Neural progenitor cell (in vitro differentiated cells): ENCODE measurements at regions not wholly inside any gene's neighbourhood (a gene's known extent, or its start where the extent isn't known, plus 50 kb on each side); places are given as distances from the start of the nearest gene placed in this dataset.

Experiments
- DNase-seq: peaks from one replicate; pipeline ENCODE4 v3.0.0-alpha.2; 2016; ENCODE audit warnings: low spot score
- H2AFZ ChIP-seq: fragments of 200-600 bp; sonication (generic); replicated peaks from 2 replicates; pipeline ENCODE4 v1.6.1; 2016; ENCODE audit warnings: antibody characterized with exemption
- H3F3A ChIP-seq: fragments of 200-600 bp; sonication (generic); 2 replicates; pipeline ENCODE4 v1.6.1; 2016; ENCODE audit warnings: antibody characterized with exemption, low read depth
- H3K27ac ChIP-seq: fragments of 200-600 bp; sonication (generic); 2 replicates; pipeline ENCODE4 v1.5.1; 2016; ENCODE audit warnings: mild to moderate bottlenecking
- H3K27me3 ChIP-seq: fragments of 200-600 bp; sonication (generic); 2 replicates; pipeline ENCODE4 v1.6.1; 2016; ENCODE audit warnings: mild to moderate bottlenecking, moderate library complexity
- H3K36me3 ChIP-seq: fragments of 200-600 bp; sonication (generic); 2 replicates; pipeline ENCODE4 v1.5.1; 2016
- H3K4me1 ChIP-seq: fragments of 200-600 bp; sonication (generic); 2 replicates; pipeline ENCODE4 v1.6.1; 2016; ENCODE audit warnings: mixed run types
- H3K4me2 ChIP-seq: fragments of 200-600 bp; sonication (generic); 2 replicates; pipeline ENCODE4 v1.6.1; 2016
- H3K4me3 ChIP-seq: fragments of 200-600 bp; sonication (generic); 2 replicates; pipeline ENCODE4 v1.5.1; 2016
- H3K79me2 ChIP-seq: fragments of 200-600 bp; sonication (generic); 2 replicates; pipeline ENCODE4 v1.6.1; 2016; ENCODE audit warnings: low read depth
- H3K9ac ChIP-seq: fragments of 200-600 bp; sonication (generic); 2 replicates; pipeline ENCODE4 v1.6.1; 2016
- H3K9me3 ChIP-seq: fragments of 200-600 bp; sonication (generic); 2 replicates; pipeline ENCODE4 v1.5.1; 2016; ENCODE audit warnings: low read depth
- H4K20me1 ChIP-seq: fragments of 200-600 bp; sonication (generic); 2 replicates; pipeline ENCODE4 v1.6.1; 2016; ENCODE audit warnings: low read depth
- H3K27ac Mint-ChIP-seq: 3 replicates; pipeline ENCODE4 v1.8.0; 2021; ENCODE audit warnings: mixed read lengths
- H3K27me3 Mint-ChIP-seq: 2 replicates; pipeline ENCODE4 v1.8.0; 2022; ENCODE audit warnings: low read depth, mild to moderate bottlenecking, inconsistent platforms, moderate library complexity, mixed read lengths; ENCODE audit not compliant: insufficient read depth
- H3K36me3 Mint-ChIP-seq: 3 replicates; pipeline ENCODE4 v1.8.0; 2021; ENCODE audit warnings: mixed read lengths
- H3K4me1 Mint-ChIP-seq: 3 replicates; pipeline ENCODE4 v1.8.0; 2021; ENCODE audit warnings: mixed read lengths
- H3K4me3 Mint-ChIP-seq: 3 replicates; pipeline ENCODE4 v1.8.0; 2021; ENCODE audit warnings: mild to moderate bottlenecking, moderate library complexity, mixed read lengths
- H3K9me3 Mint-ChIP-seq: 3 replicates; pipeline ENCODE4 v1.8.0; 2020; ENCODE audit warnings: mixed read lengths
- CTCF ChIP-seq: fragments of 200-600 bp; sonication (generic); IDR thresholded peaks from 2 replicates; pipeline ENCODE4 v1.5.1; 2017; ENCODE audit warnings: antibody characterized with exemption, mild to moderate bottlenecking
- EZH2 ChIP-seq: fragments of 200-600 bp; sonication (generic); IDR thresholded peaks from 2 replicates; pipeline ENCODE4 v1.6.1; 2017; ENCODE audit warnings: antibody characterized with exemption, mild to moderate bottlenecking, moderate library complexity
- EZH2phosphoT487 ChIP-seq: fragments of 200-600 bp; sonication (generic); IDR thresholded peaks from 2 replicates; pipeline ENCODE4 v1.6.1; 2017; ENCODE audit warnings: antibody characterized with exemption

DNA sequence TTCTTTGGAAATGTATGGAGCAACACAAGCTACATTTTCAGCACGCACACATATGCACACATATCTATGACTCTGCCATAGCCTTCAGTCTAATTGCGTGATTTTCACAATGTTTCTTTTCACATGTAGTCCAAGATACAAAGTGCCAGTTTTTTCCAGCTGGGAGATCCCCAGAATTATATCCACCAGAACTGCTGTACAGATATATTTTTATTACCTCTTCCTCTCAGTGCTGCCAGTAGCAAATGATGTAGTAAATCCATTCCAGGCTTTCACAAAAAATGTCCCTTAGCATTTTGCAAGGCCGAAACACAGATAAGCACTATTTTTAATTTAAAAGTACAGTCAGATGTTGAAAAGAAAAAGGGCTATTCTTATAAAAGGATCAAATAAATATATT is 719.8 kb upstream of the SEMA6D start:
- Histone ChIP-seq H3K27ac (no peak overlapping the region), H3F3A (no peaks in the 10 kb centered on the region), H3K9me3 (no peaks in the 10 kb centered on the region), H3K36me3 (no peaks in the 10 kb centered on the region), H4K20me1 (no peaks in the 10 kb centered on the region), H2AFZ (no peak overlapping the region), H3K27me3 (no peaks in the 10 kb centered on the region), H3K4me2 (no peak overlapping the region), H3K9ac (no peak overlapping the region), H3K4me3 (no peak overlapping the region), H3K4me1 (no peaks in the 10 kb centered on the region), H3K79me2 (no peaks in the 10 kb centered on the region)
- Mint-ChIP-seq H3K4me1 (no peaks in the 10 kb centered on the region), H3K27me3 (peaks cover 2% of the 10 kb centered on the region), H3K36me3 (no peaks in the 10 kb centered on the region), H3K27ac (no peak overlapping the region), H3K4me3 (no peak overlapping the region), H3K9me3 (peaks cover 18% of the 10 kb centered on the region)
- no peak for DNase-seq
- TF ChIP-seq CTCF (no peak), EZH2 (no peak), EZH2phosphoT487 (no peak)

- Mint-ChIP-seq H3K4me1 (no peaks in the 10 kb centered on the region), H3K4me3 (no peak overlapping the region), H3K36me3 (no peaks in the 10 kb centered on the region), H3K9me3 (peaks cover 20% of the 10 kb centered on the region), H3K27ac (no peak overlapping the region), H3K27me3 (no peaks in the 10 kb centered on the region)
- DNase-seq, result no peak
- no peaks in the 10 kb centered on the region for H4K20me1 ChIP-seq
- no peaks in the 10 kb centered on the region for H3F3A ChIP-seq
- no peaks in the 10 kb centered on the region for H3K27me3 ChIP-seq
- H3K4me3 ChIP-seq, result no peak overlapping the region
- TF ChIP-seq EZH2, result no peak
- H3K36me3 ChIP-seq, result no peaks in the 10 kb centered on the region
- no peak overlapping the region for H3K27ac ChIP-seq
- no peak overlapping the region for H3K9ac ChIP-seq
- H3K79me2 ChIP-seq, result no peaks in the 10 kb centered on the region
- no peak overlapping the region for H3K4me2 ChIP-seq
- peak overlapping the region; percentile 34 for H2AFZ ChIP-seq
- no peaks in the 10 kb centered on the region for H3K4me1 ChIP-seq
- H3K9me3 ChIP-seq, result peaks cover 7% of the 10 kb centered on the region
Measured at GRCh38 chr15:47003568-47003967, 713.7 kb upstream of the SEMA6D start.

DNA sequence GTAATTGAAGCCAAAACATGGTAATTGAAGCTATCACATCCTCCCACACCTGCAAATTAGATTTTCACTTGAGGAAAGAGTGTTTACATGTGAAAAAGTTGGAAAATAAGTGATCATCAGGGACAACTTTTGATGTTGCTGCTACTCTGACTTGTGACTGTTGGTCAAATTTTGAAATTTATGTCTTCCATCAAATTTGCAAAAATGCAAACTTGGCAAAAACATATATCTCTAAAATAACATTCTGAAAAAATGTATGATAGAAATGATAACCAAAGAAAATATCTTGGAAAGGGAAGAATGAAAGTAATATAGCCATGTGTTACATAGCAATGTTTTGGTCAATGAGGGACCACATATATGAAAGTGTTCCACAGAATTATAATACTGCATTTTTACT is 703.9 kb upstream of the SEMA6D start:
- H3K4me1 Mint-ChIP-seq, result no peaks in the 10 kb centered on the region
- no peaks in the 10 kb centered on the region for H4K20me1 ChIP-seq
- H3K9me3 Mint-ChIP-seq, result peaks cover 2% of the 10 kb centered on the region

More for the DNA sequence above, 703.9 kb upstream of the SEMA6D start:
- no peaks in the 10 kb centered on the region for H3F3A ChIP-seq
- no peak for DNase-seq
- H3K27me3 ChIP-seq, result no peaks in the 10 kb centered on the region
- TF ChIP-seq EZH2 (no peak), CTCF (no peak), EZH2phosphoT487 (no peak)
- H3K4me3 ChIP-seq, result no peak overlapping the region
- no peaks in the 10 kb centered on the region for H3K9me3 ChIP-seq
- no peak overlapping the region for H2AFZ ChIP-seq
- Mint-ChIP-seq H3K4me3 (no peak overlapping the region), H3K27ac (no peak overlapping the region), H3K27me3 (no peaks in the 10 kb centered on the region), H3K36me3 (no peaks in the 10 kb centered on the region)
- H3K4me1 ChIP-seq, result no peaks in the 10 kb centered on the region
- no peaks in the 10 kb centered on the region for H3K36me3 ChIP-seq
- H3K27ac ChIP-seq, result no peak overlapping the region
- no peak overlapping the region for H3K9ac ChIP-seq
- H3K4me2 ChIP-seq, result no peak overlapping the region
- no peaks in the 10 kb centered on the region for H3K79me2 ChIP-seq
